Body of pancreas (tissue), 4 donors: ENCODE measurements at regions not wholly inside any gene's neighbourhood (a gene's known extent, or its start where the extent isn't known, plus 50 kb on each side); places are given as distances from the start of the nearest gene placed in this dataset.

Experiments used
- POLR2A ChIP-seq, 3 donors: fragments of 450-650 bp; IDR thresholded peaks; one replicate each; pipeline ENCODE4 v1.6.1; 2016; ENCODE audit warnings: antibody characterized with exemption in 3 of 3, mild to moderate bottlenecking in 2 of 3
- TF ChIP-seq, protein P1 (sequence below), 7 experiments: fragments of 450-650 bp in 4 of 7; fragments of 200-600 bp in 3 of 7; sonication (generic) in 3 of 7; IDR thresholded peaks; one replicate each; pipeline ENCODE4 v1.5.1; 2016 to 2019; ENCODE audit warnings: antibody characterized with exemption in 7 of 7

- TF ChIP-seq, protein P1, sequence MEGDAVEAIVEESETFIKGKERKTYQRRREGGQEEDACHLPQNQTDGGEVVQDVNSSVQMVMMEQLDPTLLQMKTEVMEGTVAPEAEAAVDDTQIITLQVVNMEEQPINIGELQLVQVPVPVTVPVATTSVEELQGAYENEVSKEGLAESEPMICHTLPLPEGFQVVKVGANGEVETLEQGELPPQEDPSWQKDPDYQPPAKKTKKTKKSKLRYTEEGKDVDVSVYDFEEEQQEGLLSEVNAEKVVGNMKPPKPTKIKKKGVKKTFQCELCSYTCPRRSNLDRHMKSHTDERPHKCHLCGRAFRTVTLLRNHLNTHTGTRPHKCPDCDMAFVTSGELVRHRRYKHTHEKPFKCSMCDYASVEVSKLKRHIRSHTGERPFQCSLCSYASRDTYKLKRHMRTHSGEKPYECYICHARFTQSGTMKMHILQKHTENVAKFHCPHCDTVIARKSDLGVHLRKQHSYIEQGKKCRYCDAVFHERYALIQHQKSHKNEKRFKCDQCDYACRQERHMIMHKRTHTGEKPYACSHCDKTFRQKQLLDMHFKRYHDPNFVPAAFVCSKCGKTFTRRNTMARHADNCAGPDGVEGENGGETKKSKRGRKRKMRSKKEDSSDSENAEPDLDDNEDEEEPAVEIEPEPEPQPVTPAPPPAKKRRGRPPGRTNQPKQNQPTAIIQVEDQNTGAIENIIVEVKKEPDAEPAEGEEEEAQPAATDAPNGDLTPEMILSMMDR (IDR thresholded peaks at IDR 0.05): no peak
- no peak for TF ChIP-seq POLR2A (IDR thresholded peaks at IDR 0.05)
These were observed 500.2 kb downstream of the CDH11 start for GRCh38 chr16:64621616-64622015.
